ENCODE measurements at regions not wholly inside any gene's neighbourhood (a gene's known extent, or its start where the extent isn't known, plus 50 kb on each side); places are given as distances from the start of the nearest gene placed in this dataset.

- no peak for DNase-seq (ENCODE audit: extremely low spot score)
- ChIA-PET POLR2A (no interaction called here), CTCF (no interaction called here)
- no peak for TF ChIP-seq CTCF (IDR thresholded peaks at IDR 0.05; ENCODE audit: control extremely low read depth, extremely low read depth, low read depth, missing control alignments)
These were observed 290.0 kb downstream of the TLE3 start for GRCh38 chr15:69807721-69808120.

GRCh38 chr15:69808756-69809155 lies 289.0 kb downstream of the TLE3 start:
- POLR2A ChIA-PET: no interaction called here
- no peak for DNase-seq (ENCODE audit: extremely low spot score)
- TF ChIP-seq CTCF (IDR thresholded peaks at IDR 0.05; ENCODE audit: control extremely low read depth, extremely low read depth, low read depth, missing control alignments): no peak
- CTCF ChIA-PET: no interaction called here

GRCh38 chr15:69809421-69809820 lies 288.3 kb downstream of the TLE3 start:
- POLR2A ChIA-PET: no interaction called here
- TF ChIP-seq CTCF (IDR thresholded peaks at IDR 0.05; ENCODE audit: control extremely low read depth, extremely low read depth, low read depth, missing control alignments): no peak
- CTCF ChIA-PET: no interaction called here
- DNase-seq (ENCODE audit: extremely low spot score): no peak

GRCh38 chr15:69810431-69811354 lies 287.0 kb downstream of the TLE3 start:
- DNase-seq (ENCODE audit: extremely low spot score): no peak
- CTCF ChIA-PET: no interaction called here
- POLR2A ChIA-PET: no interaction called here
- no peak for TF ChIP-seq CTCF (IDR thresholded peaks at IDR 0.05; ENCODE audit: control extremely low read depth, extremely low read depth, low read depth, missing control alignments)

GRCh38 chr15:69812861-69813261 lies 284.9 kb downstream of the TLE3 start:
- no peak for DNase-seq (ENCODE audit: extremely low spot score)
- no peak for TF ChIP-seq CTCF (IDR thresholded peaks at IDR 0.05; ENCODE audit: control extremely low read depth, extremely low read depth, low read depth, missing control alignments)
- POLR2A ChIA-PET: no interaction called here
- CTCF ChIA-PET: no interaction called here

GRCh38 chr15:69813881-69814280 lies 283.8 kb downstream of the TLE3 start:
- DNase-seq (ENCODE audit: extremely low spot score): no peak
- ChIA-PET POLR2A (no interaction called here), CTCF (no interaction called here)
- no peak for TF ChIP-seq CTCF (IDR thresholded peaks at IDR 0.05; ENCODE audit: control extremely low read depth, extremely low read depth, low read depth, missing control alignments)

Measured in GM10248 (cell line).